ENCODE measurements at regions not wholly inside any gene's neighbourhood (a gene's known extent, or its start where the extent isn't known, plus 50 kb on each side); places are given as distances from the start of the nearest gene placed in this dataset.

DNA sequence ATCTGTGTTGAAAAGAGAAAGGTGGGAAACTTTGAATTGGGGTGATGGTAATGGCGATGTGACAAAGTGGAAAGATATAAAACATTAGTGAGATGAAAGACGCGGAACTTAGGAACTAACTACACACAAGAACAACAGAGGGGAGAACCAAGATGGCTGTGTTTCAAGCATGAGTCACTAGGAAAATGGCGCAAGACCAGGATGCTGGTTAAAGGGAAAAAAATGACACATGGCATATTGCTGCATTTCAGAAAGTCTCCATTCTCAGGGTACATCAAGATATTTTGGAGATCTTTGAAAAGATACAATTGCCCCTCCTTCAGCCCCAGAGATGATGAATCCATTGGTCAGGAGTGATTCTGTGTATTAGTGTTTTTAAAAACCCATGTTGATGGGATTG, 164.4 kb downstream of the FBXO8 start:
- TF ChIP-seq CTCF (IDR thresholded peaks at IDR 0.05), result no peak
- TF ChIP-seq ZFX (IDR thresholded peaks at IDR 0.05; ENCODE audit: borderline replicate concordance), result no peak

Measured in 22Rv1 (cell line).